Fibroblast of pulmonary artery (primary cell): ENCODE measurements at regions not wholly inside any gene's neighbourhood (a gene's known extent, or its start where the extent isn't known, plus 50 kb on each side); places are given as distances from the start of the nearest gene placed in this dataset.
"Not testable (repeated sequence)": the region's sequence is repeated elsewhere in the genome, so short reads cannot be mapped to it uniquely, and the experiment has no call there.

Source experiments
- DNase-seq: peaks from one replicate; pipeline ENCODE4 v3.0.0-alpha.2; 2010; ENCODE audit warnings: low read depth
- H3K4me3 ChIP-seq: replicated peaks from 2 replicates; pipeline ENCODE4 v1.5.1; 2011; ENCODE audit warnings: low read depth, mild to moderate bottlenecking, control low read depth, low read length, moderate library complexity
- TF ChIP-seq, protein P1 (sequence below): IDR thresholded peaks from 2 replicates; pipeline ENCODE4 v1.5.1; 2011; ENCODE audit warnings: mild to moderate bottlenecking, control low read depth, low read length, inconsistent platforms; ENCODE audit errors: missing control alignments

DNA sequence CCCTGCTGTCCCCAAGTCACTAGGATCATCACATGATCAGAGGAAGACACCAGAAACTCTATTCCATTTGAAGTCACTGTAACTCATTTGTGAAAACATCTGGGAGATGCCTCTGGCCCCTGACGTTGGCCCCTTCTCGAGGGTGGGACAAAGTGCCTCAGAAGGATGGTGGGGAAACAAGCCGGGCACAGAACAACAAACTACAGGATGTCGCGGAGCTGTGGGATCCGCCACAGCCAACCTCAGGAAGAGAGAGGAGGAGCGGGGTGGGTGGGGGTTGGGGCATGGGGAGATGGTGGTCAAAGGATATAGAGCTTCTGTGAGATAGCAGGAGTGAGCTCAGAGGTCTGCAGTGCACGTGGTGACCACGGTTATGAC, 265.6 kb upstream of the TCERG1L start:
- no peak overlapping the region for H3K4me3 ChIP-seq
- DNase-seq: no peak
- TF ChIP-seq, protein P1, sequence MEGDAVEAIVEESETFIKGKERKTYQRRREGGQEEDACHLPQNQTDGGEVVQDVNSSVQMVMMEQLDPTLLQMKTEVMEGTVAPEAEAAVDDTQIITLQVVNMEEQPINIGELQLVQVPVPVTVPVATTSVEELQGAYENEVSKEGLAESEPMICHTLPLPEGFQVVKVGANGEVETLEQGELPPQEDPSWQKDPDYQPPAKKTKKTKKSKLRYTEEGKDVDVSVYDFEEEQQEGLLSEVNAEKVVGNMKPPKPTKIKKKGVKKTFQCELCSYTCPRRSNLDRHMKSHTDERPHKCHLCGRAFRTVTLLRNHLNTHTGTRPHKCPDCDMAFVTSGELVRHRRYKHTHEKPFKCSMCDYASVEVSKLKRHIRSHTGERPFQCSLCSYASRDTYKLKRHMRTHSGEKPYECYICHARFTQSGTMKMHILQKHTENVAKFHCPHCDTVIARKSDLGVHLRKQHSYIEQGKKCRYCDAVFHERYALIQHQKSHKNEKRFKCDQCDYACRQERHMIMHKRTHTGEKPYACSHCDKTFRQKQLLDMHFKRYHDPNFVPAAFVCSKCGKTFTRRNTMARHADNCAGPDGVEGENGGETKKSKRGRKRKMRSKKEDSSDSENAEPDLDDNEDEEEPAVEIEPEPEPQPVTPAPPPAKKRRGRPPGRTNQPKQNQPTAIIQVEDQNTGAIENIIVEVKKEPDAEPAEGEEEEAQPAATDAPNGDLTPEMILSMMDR: no peak

DNA sequence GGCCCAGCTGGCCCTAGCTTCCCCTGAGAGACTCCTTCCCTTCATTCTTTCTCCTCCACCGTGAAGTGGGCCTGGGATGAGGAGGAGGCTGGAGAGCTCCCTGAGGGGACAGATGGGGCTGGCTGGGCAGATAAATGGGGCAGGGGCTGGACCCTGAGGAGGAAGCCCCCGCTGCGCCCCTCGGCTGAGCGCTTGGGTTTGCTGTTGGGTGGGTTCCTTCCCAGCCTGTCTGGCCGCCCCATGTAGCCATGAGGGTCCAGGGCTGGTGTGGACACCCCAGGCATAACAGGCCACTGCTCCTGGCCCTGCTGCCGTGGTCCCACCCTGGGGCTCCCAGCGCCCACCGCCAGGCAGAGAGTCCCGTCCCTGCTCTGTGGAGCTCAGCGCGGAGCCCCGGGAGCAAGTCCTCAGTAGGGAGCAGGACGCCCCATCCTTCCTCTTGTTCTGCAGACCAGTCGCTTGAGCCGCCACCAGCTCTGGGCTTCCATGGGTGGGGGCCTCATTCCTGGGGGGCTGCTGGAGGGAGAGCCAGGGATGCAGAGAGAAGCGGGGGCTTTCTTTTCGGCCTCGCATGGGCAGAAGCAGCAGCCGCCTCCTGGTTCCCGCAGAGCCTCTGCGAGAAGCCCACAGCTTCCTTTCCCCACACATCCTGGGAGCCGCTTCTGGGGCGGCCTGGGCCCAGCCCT, 266.4 kb upstream of the TCERG1L start:
- TF ChIP-seq, protein P1: no peak
- DNase-seq: no peak

DNA sequence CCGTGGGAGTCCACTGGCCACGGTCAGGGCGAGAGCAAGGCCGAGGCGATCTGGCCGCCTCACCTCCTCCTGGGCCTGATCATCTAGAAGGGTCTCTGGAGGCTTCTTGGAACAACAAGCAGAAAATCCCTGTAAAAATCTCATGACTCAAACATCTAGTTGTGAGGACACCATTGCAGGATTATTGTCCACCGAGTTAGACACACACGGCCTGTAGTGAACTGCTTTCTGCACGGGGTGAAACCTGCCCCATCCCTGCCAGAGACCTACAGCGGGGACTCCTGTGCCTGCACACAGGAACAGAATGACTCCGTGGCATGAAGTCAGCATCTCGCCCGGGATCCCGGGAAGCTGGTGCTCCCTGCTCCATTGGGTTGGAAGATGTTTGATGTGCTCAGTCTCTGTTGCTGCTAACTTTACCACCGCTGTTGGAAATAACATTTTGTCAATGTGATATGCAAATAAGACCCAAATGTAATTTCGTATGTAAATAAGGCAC, 267.0 kb upstream of the TCERG1L start:
- no peak for DNase-seq
- TF ChIP-seq, protein P1: no peak
- no peak overlapping the region for H3K4me3 ChIP-seq

More for the DNA sequence above, 266.4 kb upstream of the TCERG1L start:
- H3K4me3 ChIP-seq: no peak overlapping the region

DNA sequence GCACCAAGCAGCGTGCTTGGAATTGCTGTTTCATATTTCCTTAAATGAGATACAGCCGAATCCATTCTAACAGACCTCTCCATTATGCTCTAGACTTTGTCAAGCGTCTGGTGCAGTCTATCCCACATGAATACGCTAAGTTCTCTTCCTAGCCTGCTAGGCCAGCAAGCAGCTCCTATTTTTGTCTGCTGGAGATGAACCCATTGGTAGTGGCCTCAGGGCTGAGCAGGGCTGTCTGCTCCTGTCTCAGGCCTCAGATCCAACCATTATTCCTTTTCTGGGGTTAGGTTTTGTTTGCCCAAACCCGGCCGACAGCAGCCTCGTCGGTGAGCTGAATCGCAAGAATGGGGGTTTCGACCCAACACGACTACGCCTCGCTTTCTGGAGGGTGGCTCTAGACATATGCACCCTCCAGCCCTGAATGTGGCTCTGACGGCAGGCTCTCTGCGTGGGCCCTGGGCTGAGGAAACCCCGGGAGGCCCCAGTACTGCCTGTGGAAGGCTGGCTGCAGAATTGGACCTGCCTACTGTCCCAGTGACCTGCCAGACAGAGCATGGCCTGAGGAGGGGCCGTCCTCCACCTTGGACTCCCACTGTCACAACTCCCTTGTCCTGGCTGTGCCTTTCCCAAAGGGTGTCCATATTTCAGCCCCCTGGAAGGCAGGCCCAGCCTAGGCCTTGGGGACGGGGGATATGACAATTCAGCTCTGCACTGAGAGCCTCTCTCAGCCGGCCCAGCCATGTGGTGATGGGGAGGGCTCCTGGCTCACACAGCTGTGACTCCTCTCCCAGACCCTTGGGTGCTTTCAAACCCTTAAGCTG, 267.9 kb upstream of the TCERG1L start:
- TF ChIP-seq, protein P1: no peak
- H3K4me3 ChIP-seq: no peak overlapping the region
- no peak for DNase-seq

DNA sequence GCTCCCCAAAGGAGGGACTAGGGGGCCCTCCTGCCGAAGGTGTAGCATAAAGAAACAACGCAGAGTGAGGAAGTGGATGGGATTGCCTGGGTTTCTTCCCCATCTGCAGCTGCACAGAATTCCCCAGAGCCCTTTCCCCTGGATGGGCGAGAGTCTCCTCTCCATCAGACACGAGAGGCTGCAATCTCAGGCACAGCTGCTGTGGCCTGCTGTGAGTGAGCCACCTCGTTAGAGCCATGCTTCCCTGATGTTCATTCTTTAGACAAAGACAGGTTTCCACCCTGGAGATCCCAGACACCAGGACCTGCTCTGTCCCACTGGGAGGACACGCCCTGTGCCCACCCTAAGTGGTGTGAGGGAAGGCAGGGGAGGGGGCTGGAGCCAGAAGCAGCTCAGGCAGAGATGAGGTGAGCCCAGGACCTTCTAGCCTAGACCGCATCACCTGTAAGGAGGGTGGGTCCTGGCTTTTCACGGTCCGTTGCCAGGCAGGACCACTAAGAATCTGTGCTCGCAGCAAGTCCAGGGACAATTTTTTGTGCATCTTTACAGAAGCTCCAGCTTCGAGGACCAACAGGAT, 268.6 kb upstream of the TCERG1L start:
- no peak overlapping the region for H3K4me3 ChIP-seq
- no peak for DNase-seq
- TF ChIP-seq, protein P1: no peak

DNA sequence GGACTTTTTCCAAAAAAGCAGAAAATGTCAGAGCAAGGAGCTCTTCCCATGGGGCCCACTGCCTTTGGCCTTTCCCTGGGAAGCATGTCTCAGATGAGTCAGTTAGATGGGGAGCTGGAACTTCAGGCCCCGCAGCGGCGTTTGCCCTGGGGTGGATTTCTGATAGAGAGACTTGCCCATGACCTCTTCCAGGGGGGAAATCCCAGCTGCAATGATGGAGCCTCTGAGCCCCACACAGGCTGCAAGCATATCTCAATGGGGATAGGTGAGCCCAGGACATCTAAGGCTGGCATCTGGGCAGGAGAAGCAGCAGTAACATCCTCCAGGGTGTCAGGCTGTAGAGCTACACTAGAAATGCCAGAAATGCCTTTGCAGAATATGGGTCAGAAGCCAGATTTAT, 269.2 kb upstream of the TCERG1L start:
- no peak for DNase-seq
- TF ChIP-seq, protein P1: no peak
- no peak overlapping the region for H3K4me3 ChIP-seq

DNA sequence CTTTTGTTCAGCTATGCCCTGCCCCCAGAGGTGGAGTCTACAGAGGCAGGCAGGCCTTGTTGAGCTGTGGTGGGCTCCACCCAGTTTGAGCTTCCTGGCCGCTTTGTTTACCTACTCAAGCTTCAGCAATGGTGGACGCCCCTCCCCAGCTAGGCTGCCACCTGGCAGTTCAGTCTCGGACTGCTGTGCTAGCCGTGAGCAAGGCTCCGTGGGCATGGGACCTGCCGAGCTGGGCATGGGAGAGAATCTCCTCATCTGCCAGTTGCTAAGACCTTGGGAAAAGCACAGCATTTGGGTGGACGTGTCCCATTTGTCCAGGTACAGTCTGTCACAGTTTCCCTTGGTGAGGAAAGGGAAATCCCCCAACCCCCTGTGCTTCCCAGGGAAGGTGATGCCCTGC, 270.0 kb upstream of the TCERG1L start:
- not testable (repeated sequence) for H3K4me3 ChIP-seq, DNase-seq
